Esophagus muscularis mucosa (tissue), 3 donors: ENCODE measurements at regions not wholly inside any gene's neighbourhood (a gene's known extent, or its start where the extent isn't known, plus 50 kb on each side); places are given as distances from the start of the nearest gene placed in this dataset.

Source experiments
- POLR2A ChIP-seq: fragments of 450-650 bp; IDR thresholded peaks from one replicate; pipeline ENCODE4 v1.6.1; 2017; ENCODE audit warnings: antibody characterized with exemption, moderate library complexity, mild to moderate bottlenecking, low read depth
- POLR2AphosphoS5 ChIP-seq, 2 donors: sonication (generic); formaldehyde crosslinking; IDR thresholded peaks; one replicate each; pipeline ENCODE4 v1.6.1; 2017; ENCODE audit warnings: antibody characterized with exemption in 2 of 2
- TF ChIP-seq, protein P1 (sequence below), 3 experiments: fragments of 200-600 bp in 2 of 3; fragments of 450-650 bp in 1 of 3; sonication (generic) in 2 of 3; IDR thresholded peaks; one replicate each; pipeline ENCODE4 v1.5.1; 2017 to 2019; ENCODE audit warnings: antibody characterized with exemption in 3 of 3, mild to moderate bottlenecking in 2 of 3, moderate library complexity in 1 of 3

DNA sequence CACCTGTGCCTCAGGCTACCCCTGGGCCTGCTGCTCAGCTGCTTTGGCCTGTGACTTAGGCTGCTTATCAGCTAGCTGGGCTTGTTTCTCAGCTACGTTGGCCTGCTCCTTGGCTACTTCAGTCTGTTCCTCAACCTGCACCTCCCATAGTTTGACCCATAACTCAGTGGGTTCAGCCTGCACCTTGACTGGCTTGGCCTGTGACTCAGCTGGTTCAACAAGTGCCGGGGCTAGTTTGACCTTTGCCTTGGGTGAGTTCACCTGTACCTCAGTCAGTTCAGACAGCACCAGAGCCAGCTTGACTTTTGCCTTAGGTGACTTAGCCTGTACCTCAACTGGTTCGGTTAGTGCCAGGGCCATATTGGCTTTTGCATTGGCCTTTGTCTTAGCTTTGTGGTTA, 171.2 kb downstream of the MSN start:
- TF ChIP-seq POLR2A, result no peak
- TF ChIP-seq, protein P1, sequence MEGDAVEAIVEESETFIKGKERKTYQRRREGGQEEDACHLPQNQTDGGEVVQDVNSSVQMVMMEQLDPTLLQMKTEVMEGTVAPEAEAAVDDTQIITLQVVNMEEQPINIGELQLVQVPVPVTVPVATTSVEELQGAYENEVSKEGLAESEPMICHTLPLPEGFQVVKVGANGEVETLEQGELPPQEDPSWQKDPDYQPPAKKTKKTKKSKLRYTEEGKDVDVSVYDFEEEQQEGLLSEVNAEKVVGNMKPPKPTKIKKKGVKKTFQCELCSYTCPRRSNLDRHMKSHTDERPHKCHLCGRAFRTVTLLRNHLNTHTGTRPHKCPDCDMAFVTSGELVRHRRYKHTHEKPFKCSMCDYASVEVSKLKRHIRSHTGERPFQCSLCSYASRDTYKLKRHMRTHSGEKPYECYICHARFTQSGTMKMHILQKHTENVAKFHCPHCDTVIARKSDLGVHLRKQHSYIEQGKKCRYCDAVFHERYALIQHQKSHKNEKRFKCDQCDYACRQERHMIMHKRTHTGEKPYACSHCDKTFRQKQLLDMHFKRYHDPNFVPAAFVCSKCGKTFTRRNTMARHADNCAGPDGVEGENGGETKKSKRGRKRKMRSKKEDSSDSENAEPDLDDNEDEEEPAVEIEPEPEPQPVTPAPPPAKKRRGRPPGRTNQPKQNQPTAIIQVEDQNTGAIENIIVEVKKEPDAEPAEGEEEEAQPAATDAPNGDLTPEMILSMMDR (IDR thresholded peaks at IDR 0.05), result no peak
- no peak for TF ChIP-seq POLR2AphosphoS5 (IDR thresholded peaks at IDR 0.05)
